Panc1 (cell line): ENCODE measurements at regions not wholly inside any gene's neighbourhood (a gene's known extent, or its start where the extent isn't known, plus 50 kb on each side); places are given as distances from the start of the nearest gene placed in this dataset.

Experiments
- ATAC-seq: fragments of 200-7000 bp; cut with Tn5 transposase; 2 replicates; pipeline ENCODE4 v1.9.1; 2020; ENCODE audit warnings: mild to moderate bottlenecking, moderate library complexity
- BruUV-seq: library from RNA; stranded (reverse); fragments of 400-500 nt; replicated peaks from 2 replicates; lab custom pipeline; 2021; lab: Mats Ljungman, UMichigan
- CTCF ChIA-PET: fragments of 300-600 bp; sonication (Branson Sonifier 250); formaldehyde crosslinking; loops from one replicate; lab custom pipeline; 2022; ENCODE audit warnings: antibody characterized with exemption; lab: Charles Lee
- POLR2A ChIA-PET: fragments of 300-600 bp; sonication (Branson Sonifier 250); formaldehyde crosslinking; loops from one replicate; lab custom pipeline; 2022; ENCODE audit warnings: antibody characterized with exemption; lab: Charles Lee
- DNase-seq: peaks from one replicate; pipeline ENCODE4 v3.0.0-alpha.2; 2010; ENCODE audit warnings: low read depth, low spot score
- H3K27ac ChIP-seq: 2 replicates; pipeline ENCODE4 v1.5.1; 2011; ENCODE audit warnings: mild to moderate bottlenecking, low read length, inconsistent platforms
- H3K27me3 ChIP-seq: fragments of 200-500 bp; sonication (Bioruptor generic); 2 replicates; pipeline ENCODE4 v1.6.0; 2014; ENCODE audit warnings: low read length, inconsistent platforms; ENCODE audit not compliant: control insufficient read depth, insufficient read depth
- H3K36me3 ChIP-seq: fragments of 200-500 bp; sonication (Bioruptor generic); 2 replicates; pipeline ENCODE4 v1.5.1; 2014; ENCODE audit warnings: inconsistent platforms, mild to moderate bottlenecking, low read length, moderate library complexity; ENCODE audit not compliant: control insufficient read depth, insufficient read depth
- H3K4me1 ChIP-seq: 2 replicates; pipeline ENCODE4 v1.5.1; 2011; ENCODE audit warnings: inconsistent platforms, mild to moderate bottlenecking, low read length, moderate library complexity; ENCODE audit not compliant: control insufficient read depth, insufficient read depth
- H3K4me3 ChIP-seq, 2 experiments: 2 replicates each; pipeline ENCODE4 v1.5.1; 2011 to 2012; ENCODE audit warnings: low read depth in 2 of 2, low read length in 2 of 2, mild to moderate bottlenecking in 2 of 2, inconsistent platforms in 1 of 2, moderate library complexity in 1 of 2
- H3K9me3 ChIP-seq: fragments of 200-500 bp; sonication (Bioruptor generic); 2 replicates; pipeline ENCODE4 v1.5.1; 2014; ENCODE audit warnings: low read depth, mild to moderate bottlenecking, inconsistent platforms, low read length, moderate library complexity; ENCODE audit not compliant: control insufficient read depth, insufficient read depth
- CTCF ChIP-seq: fragments of 450-650 bp; IDR thresholded peaks from 2 replicates; pipeline ENCODE4 v1.5.1; 2017; ENCODE audit warnings: mild to moderate bottlenecking
- POLR2AphosphoS5 ChIP-seq: IDR thresholded peaks from 2 replicates; pipeline ENCODE4 v1.6.1; 2012; ENCODE audit warnings: mild to moderate bottlenecking, low read depth, low read length, moderate library complexity
- REST ChIP-seq, 2 experiments: IDR thresholded peaks; 2 replicates each; pipeline ENCODE4 v1.6.1; 2011 to 2012; ENCODE audit warnings: low read depth in 2 of 2, control low read depth in 1 of 2, low read length in 1 of 2, mild to moderate bottlenecking in 1 of 2, moderate library complexity in 1 of 2; ENCODE audit not compliant: insufficient read depth in 1 of 2
- SIN3A ChIP-seq: IDR thresholded peaks from 2 replicates; pipeline ENCODE4 v1.6.1; 2012; ENCODE audit warnings: low read depth, mild to moderate bottlenecking, low read length, moderate library complexity, borderline replicate concordance; ENCODE audit not compliant: insufficient read depth
- TCF7L2 ChIP-seq: IDR thresholded peaks from 2 replicates; pipeline ENCODE4 v1.6.1; 2011; ENCODE audit warnings: mild to moderate bottlenecking, low read depth, low read length, inconsistent platforms
- in situ Hi-C: cut with HindIII; loops from 2 replicates; pipeline ENCODE4 v1.10.0; 2016; ENCODE audit warnings: low sequenced_read_pairs, low pct_unique_long_range_greater_than_20kb
- intact Hi-C: fragments of 100-400 bp; cut with micrococcal nuclease; formaldehyde crosslinking; loops from one replicate; pipeline ENCODE4 v1.10.0; 2022; ENCODE audit not compliant: unreplicated experiment

GRCh38 chr12:114616081-114616480 is 67.9 kb downstream of the TBX3 start:
- H3K4me1 ChIP-seq = no peaks in the 10 kb centered on the region
- no peaks in the 10 kb centered on the region for H3K27me3 ChIP-seq
- intact Hi-C loops = no loop called here
- TF ChIP-seq REST (IDR thresholded peaks at IDR 0.05; ENCODE audit: insufficient read depth in 1 of 2, low read depth in 2 of 2, low read length in 1 of 2) (no peak), POLR2AphosphoS5 (no peak), TCF7L2 (no peak), SIN3A (no peak), CTCF (no peak)
- ATAC-seq (no peak), DNase-seq (no peak)
- no peak overlapping the region for H3K4me3 ChIP-seq
- H3K36me3 ChIP-seq = no peaks in the 10 kb centered on the region
- H3K27ac ChIP-seq = no peak overlapping the region
- no peaks in the 10 kb centered on the region; the same call in 1 of the 2 replicates for H3K9me3 ChIP-seq
- ChIA-PET POLR2A (no interaction called here), CTCF (no interaction called here)
- in situ Hi-C loops = no loop called here
- BruUV-seq = no TSS peak

- no peaks in the 10 kb centered on the region for H3K4me1 ChIP-seq
- H3K9me3 ChIP-seq = no peaks in the 10 kb centered on the region; the same call in 1 of the 2 replicates
- ChIA-PET POLR2A (no interaction called here), CTCF (no interaction called here)
- in situ Hi-C loops = no loop called here
- no peak overlapping the region for H3K27ac ChIP-seq
- H3K4me3 ChIP-seq = no peak overlapping the region
- DNase-seq = no peak
- ATAC-seq = no peak
- TF ChIP-seq SIN3A (no peak), CTCF (no peak), REST (IDR thresholded peaks at IDR 0.05; ENCODE audit: insufficient read depth in 1 of 2, low read depth in 2 of 2, low read length in 1 of 2) (no peak), TCF7L2 (no peak), POLR2AphosphoS5 (no peak)
- no TSS peak for BruUV-seq
- intact Hi-C loops = no loop called here
- H3K36me3 ChIP-seq = no peaks in the 10 kb centered on the region
- no peaks in the 10 kb centered on the region for H3K27me3 ChIP-seq
Observed at GRCh38 chr12:114614040-114614439, 69.9 kb downstream of the TBX3 start.
